Eye (tissue), 1 donor: ENCODE measurements at regions not wholly inside any gene's neighbourhood (a gene's known extent, or its start where the extent isn't known, plus 50 kb on each side); places are given as distances from the start of the nearest gene placed in this dataset.
"Not testable (repeated sequence)": the region's sequence is repeated elsewhere in the genome, so short reads cannot be mapped to it uniquely, and the experiment has no call there.

Experiments used
- DNase-seq: peaks from one replicate; pipeline ENCODE4 v3.0.0-alpha.2; 2015

DNA sequence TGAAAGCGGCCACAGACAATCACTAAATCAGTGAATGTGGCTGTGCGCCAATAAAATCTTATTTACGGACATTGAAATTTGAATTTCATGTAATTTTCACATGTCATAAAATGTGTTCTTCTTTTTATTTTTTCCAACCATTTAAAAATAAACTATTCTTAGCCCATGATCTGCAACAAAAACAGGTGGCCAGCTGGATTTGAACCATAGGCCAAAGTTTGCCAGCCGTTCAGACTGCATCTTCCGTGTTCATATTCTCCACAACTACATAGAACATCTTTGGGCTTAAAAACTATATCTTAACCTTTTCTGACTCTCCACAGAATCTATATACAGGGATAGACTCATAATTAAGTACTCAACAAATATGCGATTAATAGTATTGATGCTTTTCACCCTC, 81.2 kb upstream of the RALGPS2 start:
- DNase-seq = no peak

DNA sequence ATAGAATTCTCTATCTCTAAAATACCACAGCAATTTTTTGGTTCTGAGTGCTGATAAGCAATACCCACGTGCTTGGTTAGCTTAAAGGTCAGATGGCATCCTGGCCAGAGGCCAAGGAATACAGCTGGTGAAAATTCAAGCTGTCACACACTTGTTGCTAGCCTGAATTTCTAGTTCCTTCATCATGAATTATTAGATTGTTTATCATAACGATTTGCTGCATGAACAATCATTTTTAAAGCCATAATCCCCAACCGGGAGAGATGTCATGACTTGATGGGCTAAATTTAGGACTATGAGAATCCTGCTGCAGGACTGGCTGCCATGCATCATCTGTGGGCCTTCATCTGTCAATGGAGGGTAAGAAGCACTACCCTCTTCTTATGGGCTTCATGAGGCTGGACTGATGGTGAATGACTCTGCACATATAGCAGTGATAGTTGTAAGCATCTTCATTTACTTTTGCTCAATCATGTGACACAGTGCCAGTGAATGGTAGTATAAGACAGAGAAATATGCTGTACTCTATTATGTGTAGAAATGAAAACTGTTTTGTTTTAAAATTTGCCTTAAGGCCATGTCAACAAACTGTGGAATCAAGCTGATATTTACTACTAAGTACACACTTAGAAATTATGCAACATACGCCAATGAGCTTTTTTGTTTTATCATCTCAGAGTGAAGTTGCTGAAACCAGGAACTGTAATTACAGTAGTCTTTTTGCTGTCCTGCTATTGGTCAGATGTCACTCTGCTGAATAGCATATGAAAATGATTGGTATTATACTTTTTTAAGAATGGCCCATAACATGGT, 80.5 kb upstream of the RALGPS2 start:
- DNase-seq = peak; percentile 60

DNA sequence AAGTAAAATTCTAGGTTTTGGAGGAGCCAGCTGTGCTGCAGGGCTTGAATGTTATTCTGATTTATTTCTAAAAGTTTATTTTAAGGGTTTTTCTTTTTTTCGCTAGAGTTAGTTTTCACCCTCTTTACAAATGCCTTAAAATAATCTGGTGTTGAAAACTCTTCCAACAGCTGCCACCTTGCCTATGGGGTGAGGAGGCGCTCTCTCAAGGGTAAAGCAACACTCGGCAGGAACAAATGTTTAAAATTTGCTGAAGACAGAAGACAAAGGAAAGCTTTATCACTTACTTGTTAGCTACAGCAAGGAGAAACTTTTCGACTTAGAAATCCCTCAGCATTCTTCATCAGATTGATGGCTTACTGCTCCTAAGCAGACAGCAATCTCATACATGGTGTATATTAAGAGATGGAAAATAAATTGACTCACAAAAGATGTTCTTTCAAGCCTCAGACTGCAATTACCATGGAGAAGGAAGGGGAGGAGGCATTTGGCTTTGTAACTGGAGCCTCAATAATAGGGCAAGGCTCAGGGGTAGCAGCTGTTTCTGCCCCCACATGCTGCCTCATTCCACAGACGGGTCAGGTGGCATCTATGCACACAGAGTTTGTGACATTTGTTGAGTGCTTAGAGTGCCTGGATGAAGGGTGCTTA, 79.8 kb upstream of the RALGPS2 start:
- peak; percentile 83 for DNase-seq

DNA sequence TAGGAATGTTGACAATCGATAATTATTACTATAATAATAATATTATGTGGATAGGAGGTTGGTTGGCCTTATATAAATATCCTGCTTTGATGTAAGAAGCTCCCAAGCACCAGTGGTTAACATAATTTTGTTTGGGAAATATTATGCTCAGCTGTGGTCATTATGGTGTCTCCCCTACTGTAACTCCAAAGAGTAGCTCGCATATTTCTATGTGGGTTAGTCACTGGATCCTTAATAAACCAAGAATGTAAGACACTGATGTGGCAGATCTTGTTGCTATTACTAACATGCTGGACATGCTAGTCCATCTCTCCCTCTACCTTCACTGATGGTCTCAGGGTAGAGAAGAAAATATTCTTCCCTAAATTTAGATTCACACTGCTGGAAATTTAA, 79.2 kb upstream of the RALGPS2 start:
- no peak for DNase-seq

DNA sequence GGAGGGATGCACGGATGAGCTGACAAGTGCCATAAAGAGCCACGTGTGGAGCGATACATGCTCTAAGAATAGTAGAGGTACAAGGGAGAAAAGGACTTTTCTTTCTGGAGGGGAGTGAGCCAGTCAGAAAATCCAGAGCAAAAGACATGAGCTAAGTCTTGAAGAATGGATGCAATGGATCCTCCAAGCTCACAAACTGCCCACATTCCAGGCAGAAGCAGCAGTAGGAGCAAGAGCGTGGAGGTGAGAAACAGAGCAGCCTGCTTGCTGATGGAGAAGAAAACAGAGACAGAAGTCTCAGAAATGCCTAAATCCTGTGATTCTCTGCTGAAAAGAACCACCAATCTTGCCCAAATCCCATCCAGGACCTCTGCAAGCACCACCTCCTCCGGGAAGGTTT, 78.2 kb upstream of the RALGPS2 start:
- no peak for DNase-seq

DNA sequence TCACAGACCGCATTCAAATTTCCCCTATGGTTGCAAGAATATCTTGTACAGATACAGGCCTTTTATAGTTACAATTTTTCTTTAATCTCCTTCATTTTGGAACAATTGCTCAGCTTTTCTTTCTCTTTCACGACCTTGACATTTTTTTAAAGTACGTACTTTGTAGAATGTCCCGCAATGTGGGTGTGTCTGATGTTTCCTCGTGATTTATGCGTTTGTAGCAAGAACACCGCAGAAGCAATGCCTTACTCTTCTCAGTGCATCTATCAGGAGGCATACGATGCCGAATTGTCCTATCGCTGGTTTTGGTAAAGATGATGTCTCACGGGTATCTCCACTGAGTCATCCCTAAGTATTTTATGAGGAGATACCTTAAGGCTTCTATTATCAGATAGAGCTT, 76.9 kb upstream of the RALGPS2 start:
- no peak for DNase-seq

DNA sequence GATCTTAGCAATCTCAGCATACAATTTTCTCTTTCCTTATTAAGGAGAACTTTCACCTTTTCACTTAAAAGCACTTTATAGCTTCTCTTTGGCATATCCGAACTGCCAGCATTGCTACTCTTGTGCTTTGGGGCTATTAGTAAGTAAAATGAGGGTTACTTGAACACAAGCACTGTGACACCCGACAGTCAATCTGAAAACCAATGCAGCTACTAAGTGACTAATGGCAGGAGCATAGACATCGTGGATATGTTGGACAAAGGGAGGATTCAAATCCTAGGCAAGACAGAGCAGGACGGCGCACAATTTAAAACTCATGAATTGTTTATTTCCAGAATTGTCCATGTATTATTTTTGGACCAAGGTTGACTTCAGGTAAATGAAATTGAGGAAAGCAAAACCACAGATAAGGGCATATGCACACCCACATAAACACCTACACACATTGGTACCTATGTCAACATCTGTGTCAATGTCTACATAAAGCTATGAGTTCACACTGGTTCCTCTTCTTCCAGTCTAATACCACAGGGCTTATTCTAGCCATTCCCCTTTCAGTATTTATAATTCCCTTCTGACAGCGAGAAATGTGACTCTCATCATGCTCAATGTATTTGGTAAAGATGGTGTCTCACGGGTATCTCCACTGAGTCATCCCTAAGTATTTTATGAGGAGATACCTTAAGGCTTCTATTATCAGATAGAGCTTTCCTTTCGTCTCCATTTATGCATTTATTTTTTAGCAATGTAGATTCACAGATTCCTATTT, 75.3 kb upstream of the RALGPS2 start:
- DNase-seq = no peak

DNA sequence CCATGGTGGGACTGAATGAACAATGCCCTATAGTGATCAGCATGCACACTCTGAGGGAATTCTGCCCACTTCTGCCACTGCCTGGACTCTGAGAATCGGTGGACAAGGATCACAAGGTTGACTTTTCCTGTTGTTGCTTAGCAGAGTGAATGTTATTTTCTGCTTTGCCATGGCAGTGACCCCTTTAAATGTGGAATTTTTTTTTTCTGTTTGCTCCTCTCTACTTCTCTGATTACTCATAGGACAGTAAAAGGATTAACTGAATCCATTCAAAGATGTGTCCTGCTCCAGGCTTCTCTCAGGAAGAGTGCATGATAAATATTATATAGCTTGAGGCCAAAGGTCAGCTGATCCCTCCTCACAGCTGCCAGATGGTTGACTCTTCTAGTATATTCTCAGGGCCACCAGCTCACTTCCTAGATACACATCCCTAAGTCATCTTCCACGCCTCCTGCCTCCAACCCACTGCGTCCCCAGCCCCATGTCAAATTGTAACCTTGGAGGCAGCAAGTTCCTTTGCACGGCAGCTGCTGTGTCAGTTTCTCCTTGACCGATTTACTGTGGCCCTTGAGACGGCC, 74.0 kb upstream of the RALGPS2 start:
- DNase-seq = peak; percentile 69

DNA sequence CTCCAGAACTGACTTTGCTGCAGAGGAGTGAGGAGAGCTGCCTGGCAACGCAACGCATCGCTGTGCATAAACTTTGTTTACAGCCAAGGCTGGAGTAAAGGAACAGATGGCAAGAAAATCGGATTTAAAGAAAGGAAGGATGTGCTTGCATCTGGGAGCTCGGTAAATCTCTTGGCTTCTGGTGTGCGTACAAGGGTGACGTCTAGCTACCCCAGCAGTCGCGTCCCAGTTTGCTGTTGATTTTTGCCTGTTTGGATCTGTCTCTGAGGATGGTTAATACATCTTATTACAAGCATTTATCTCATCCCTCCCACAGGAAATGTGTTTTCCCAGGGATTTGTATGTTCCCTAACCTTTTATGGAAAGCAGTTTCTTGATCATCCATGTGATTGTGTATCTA, 73.3 kb upstream of the RALGPS2 start:
- peak; percentile 57 for DNase-seq

DNA sequence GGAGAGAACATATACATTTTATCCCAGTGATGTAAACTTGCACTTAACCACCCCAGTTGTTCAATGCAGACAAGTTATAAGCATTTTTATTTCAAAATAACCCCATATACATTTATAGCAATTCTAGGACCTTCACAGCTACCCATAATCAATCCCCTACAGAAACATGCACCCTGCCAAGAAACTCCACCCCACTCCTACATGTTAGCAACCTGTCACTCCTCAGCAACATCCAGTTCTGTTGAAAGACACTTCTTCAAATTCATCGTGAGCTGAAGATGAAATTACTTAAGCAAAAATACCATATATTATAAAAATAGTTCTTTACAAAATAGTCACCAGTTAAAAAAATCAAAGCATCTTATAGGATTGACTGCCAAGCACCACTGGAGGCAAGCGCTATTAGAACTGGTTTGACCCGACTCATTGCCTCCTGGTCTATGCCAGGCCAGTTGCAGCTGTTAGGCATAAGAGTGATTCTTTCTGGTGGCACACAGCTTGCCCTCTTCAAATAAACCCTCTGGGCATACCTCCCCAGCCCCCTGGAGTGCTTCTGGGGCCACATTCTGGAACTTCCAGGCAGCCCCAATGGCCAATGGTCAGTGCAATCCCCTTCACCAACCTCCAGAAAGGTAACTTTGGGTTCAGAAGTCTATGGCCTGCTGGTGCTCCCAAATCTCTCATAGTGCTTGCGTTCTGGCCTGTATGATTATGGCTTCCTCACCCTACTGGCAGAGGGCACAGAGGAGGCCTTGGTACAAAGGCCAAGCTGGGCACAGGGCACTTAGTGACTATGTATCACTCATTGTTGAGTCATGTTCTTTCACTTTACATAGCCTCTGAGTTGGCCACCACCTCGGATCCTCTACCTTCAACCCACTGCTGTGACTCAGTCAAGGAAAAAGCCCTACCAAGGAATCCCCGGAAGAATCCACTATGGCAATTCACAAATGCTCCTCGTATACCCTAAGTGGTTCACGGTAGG, 72.2 kb upstream of the RALGPS2 start:
- DNase-seq = no peak

DNA sequence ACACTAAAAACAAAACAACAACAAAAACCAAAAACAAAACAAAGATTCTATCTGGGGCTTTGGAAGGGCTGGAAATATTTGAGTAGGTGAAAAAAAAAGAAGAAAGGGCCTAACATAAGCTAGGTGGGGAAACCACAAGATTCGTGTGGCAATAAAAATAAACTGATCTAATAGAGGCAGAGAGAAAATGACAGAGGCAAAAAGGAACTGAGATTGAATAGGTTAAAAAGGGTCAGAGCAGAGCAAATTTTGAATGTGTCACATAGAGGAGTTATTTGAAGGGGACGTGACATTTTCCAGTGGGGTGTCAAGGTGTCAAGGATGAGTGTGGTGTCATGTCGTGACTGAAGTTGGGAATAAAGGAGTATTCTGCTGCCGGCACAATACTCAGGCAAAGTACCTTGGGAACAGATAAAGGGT, 65.2 kb upstream of the RALGPS2 start:
- DNase-seq = no peak

DNA sequence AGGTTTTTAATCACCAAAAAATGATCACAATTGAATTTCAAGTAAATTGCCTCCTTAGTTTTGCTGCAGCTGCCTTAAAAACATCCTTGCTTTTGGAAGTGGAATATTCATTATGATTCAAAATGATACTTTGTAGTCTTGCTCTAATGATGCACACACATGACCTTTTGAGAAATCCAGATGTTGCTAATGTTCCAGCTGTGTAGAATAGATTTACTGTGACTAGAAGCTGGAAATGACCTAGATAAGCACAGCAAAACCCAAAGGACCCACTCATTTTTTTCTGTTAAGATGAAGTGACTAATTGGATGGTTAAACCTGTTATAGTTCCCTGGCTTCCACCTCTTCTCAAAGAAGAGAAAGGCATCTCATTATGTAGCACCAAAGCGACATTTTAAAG, 64.6 kb upstream of the RALGPS2 start:
- DNase-seq = no peak

DNA sequence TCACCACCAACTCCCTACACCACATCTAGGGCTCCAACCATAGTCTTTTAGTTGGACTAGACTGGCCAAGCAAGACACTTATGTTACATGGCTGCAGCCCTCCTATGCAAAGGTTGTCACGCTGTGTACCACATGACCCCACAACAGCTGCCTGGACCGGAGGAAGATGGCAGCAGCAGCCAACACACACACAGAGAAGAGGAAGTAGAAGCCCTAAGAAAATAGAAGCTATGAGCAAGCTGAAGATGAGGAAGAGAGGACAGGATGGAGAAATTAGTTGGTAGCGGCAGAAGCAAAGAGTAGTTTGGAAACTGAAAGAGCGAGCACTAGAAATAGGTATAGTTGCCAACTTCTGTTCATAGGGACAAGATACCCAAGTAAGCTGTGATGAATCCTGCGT, 60.8 kb upstream of the RALGPS2 start:
- no peak for DNase-seq

DNA sequence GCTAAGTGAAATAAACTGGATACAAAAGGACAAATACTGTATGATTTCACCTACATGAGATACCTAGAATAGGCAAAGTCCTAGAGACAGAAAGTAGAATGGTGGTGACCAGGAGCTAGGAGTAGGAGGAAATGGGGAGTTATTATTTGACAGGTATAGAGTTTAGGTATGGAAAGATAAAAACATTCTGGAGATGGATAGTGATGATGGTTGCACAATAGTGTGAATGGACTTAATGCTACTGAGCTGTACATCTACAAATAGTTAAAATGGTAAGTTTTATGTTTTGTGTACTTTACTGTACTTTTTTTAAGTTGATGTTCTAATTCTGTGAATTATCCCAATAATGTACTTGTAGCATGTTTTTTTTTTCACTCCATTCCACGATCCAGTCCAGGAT, 59.5 kb upstream of the RALGPS2 start:
- no peak for DNase-seq

DNA sequence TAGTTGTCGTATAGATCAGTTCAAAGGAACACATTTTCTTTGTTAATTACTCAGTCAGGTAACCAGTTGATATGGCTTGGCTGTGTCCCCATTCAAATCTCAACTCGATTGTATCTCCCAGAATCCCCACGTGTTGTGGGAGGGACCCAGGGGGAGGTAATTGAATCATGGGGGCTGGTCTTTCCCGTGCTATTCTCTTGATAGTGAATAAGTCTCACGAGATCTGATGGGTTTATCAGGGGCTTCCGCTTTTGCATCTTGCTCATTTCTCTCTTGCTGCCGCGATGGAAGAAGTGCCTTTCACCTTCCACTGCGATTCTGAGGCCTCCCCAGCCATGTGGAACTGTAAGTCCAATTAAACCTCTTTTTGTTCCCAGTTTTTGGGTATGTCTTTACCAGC, 58.2 kb upstream of the RALGPS2 start:
- DNase-seq = not testable (repeated sequence)

DNA sequence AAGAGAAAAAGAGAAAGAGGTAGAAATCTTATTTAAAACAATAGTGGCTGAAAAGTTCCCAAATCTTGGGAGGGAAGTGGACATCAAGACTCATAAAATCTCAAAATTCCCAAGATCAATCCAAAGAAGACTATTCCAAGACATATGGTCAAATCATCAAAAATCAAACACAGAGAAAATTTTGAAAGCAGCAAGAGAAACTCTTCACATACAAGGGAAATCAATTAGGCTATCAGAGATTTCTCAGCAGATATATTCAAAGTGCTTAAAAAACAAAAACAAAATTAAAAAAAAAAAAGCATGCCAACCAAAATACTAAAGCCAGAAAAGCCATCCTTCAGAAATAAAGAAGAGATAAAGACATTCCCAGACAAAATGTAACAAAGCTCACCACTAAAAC, 52.6 kb upstream of the RALGPS2 start:
- DNase-seq = no peak

DNA sequence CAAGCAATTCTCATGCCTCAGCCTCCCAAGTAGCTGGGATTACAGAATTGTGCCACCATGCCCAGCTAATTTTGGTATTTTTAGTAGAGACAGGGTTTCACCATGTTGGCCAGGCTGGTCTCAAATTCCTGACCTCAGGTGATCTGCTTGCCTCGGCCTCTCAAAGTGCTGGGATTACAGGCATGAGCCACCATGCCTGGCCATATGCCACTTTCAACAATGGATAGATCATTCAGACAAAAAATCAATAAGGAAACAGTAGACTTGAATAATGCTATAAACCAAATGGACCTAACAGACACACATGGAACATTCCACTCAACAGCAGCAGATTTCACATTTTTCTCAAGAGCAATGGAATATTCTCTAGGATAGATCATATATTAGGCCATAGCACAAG, 50.5 kb upstream of the RALGPS2 start:
- not testable (repeated sequence) for DNase-seq
